Keratinocyte (primary cell): ENCODE measurements at regions not wholly inside any gene's neighbourhood (a gene's known extent, or its start where the extent isn't known, plus 50 kb on each side); places are given as distances from the start of the nearest gene placed in this dataset.

Source experiments
- DNase-seq: peaks from one replicate; pipeline ENCODE4 v3.0.0-alpha.2; 2011; ENCODE audit warnings: low read depth, missing footprints, low spot score
- FAIRE-seq: peaks from 2 replicates; lab custom pipeline; 2011; peaks lifted over from hg19 to GRCh38; lab: Jason Lieb, UNC
- H2AFZ ChIP-seq: 2 replicates; pipeline ENCODE4 v1.6.0; 2012; ENCODE audit warnings: low read length, control low read depth, inconsistent platforms; ENCODE audit not compliant: control insufficient read depth
- H3K27ac ChIP-seq: 2 replicates; pipeline ENCODE4 v1.5.1; 2011; ENCODE audit warnings: low read length; ENCODE audit not compliant: control insufficient read depth, insufficient read depth
- H3K27me3 ChIP-seq: 3 replicates; pipeline ENCODE4 v1.6.0; 2011; ENCODE audit warnings: low read length; ENCODE audit not compliant: control insufficient read depth, insufficient read depth; ENCODE audit errors: extremely low read depth
- H3K36me3 ChIP-seq, 2 experiments: 2 replicates in 1 of 2; 3 replicates in 1 of 2; pipeline ENCODE4 v1.5.1; 2011; ENCODE audit warnings: low read length in 2 of 2, mild to moderate bottlenecking in 1 of 2; ENCODE audit not compliant: control insufficient read depth in 2 of 2, insufficient read depth in 2 of 2; ENCODE audit errors: extremely low read depth in 1 of 2
- H3K4me1 ChIP-seq: 3 replicates; pipeline ENCODE4 v1.5.1; 2011; ENCODE audit warnings: low read length; ENCODE audit not compliant: control insufficient read depth, insufficient read depth; ENCODE audit errors: extremely low read depth
- H3K4me2 ChIP-seq: 3 replicates; pipeline ENCODE4 v1.6.0; 2011; ENCODE audit warnings: low read depth, low read length; ENCODE audit not compliant: control insufficient read depth, insufficient read depth; ENCODE audit errors: extremely low read depth
- H3K4me3 ChIP-seq, 3 experiments: fragments of 200-600 bp in 1 of 3; sonication (generic) in 1 of 3; 2 replicates in 2 of 3; 3 replicates in 1 of 3; pipeline ENCODE4 v1.5.1; 2011 to 2016; ENCODE audit warnings: low read length in 3 of 3, mild to moderate bottlenecking in 3 of 3, control low read depth in 2 of 3, inconsistent platforms in 1 of 3, low read depth in 1 of 3, mixed read lengths in 1 of 3, mixed run types in 1 of 3, moderate library complexity in 1 of 3; ENCODE audit not compliant: control insufficient read depth in 2 of 3, insufficient read depth in 2 of 3; ENCODE audit errors: extremely low read depth in 1 of 3
- H3K79me2 ChIP-seq: 2 replicates; pipeline ENCODE4 v1.6.0; 2012; ENCODE audit warnings: low read length; ENCODE audit not compliant: control insufficient read depth, insufficient read depth
- H3K9ac ChIP-seq: 3 replicates; pipeline ENCODE4 v1.6.0; 2011; ENCODE audit warnings: low read length; ENCODE audit not compliant: control insufficient read depth, insufficient read depth; ENCODE audit errors: extremely low read depth
- H3K9me1 ChIP-seq: 3 replicates; pipeline ENCODE4 v1.6.0; 2011; ENCODE audit warnings: low read length; ENCODE audit not compliant: control insufficient read depth, insufficient read depth; ENCODE audit errors: extremely low read depth
- H3K9me3 ChIP-seq: 2 replicates; pipeline ENCODE4 v1.5.1; 2012; ENCODE audit warnings: low read depth, low read length; ENCODE audit not compliant: control insufficient read depth
- H4K20me1 ChIP-seq: 3 replicates; pipeline ENCODE4 v1.6.0; 2011; ENCODE audit warnings: low read length; ENCODE audit not compliant: control insufficient read depth, insufficient read depth; ENCODE audit errors: extremely low read depth
- CTCF ChIP-seq, 3 experiments: IDR thresholded peaks in 1 of 3; conservative IDR thresholded peaks in 1 of 3; optimal IDR thresholded peaks in 1 of 3; 2 replicates in 2 of 3; 3 replicates in 1 of 3; pipeline versions ENCODE3 to v1.5.1; 2011; ENCODE audit warnings: low read length in 3 of 3, mild to moderate bottlenecking in 3 of 3, moderate library complexity in 2 of 3, control low read depth in 1 of 3, inconsistent platforms in 1 of 3; ENCODE audit not compliant: insufficient read depth in 2 of 3; ENCODE audit errors: extremely low read depth in 1 of 3
- EZH2 ChIP-seq: IDR thresholded peaks from one replicate; pipeline ENCODE4 v1.6.1; 2012; ENCODE audit warnings: inconsistent platforms, mild to moderate bottlenecking, low read length, moderate library complexity
- dilution Hi-C: fragments of 300-500 bp; cut with MboI; formaldehyde crosslinking; loops from one replicate; pipeline ENCODE4 v1.7.0; 2020; ENCODE audit warnings: low sequenced_read_pairs; ENCODE audit not compliant: extremely low pct_ligation_motif_present

- H3K9ac ChIP-seq, result no peak overlapping the region
- H3K9me3 ChIP-seq, result no peaks in the 10 kb centered on the region
- DNase-seq (no peak), FAIRE-seq (no peak)
- H3K27me3 ChIP-seq, result no peaks in the 10 kb centered on the region
- no peaks in the 10 kb centered on the region for H4K20me1 ChIP-seq
- H3K36me3 ChIP-seq, result no peaks in the 10 kb centered on the region
- no peaks in the 10 kb centered on the region for H3K9me1 ChIP-seq
- H3K79me2 ChIP-seq, result no peaks in the 10 kb centered on the region
- no peak overlapping the region for H3K27ac ChIP-seq
- no peak overlapping the region for H3K4me2 ChIP-seq
- H3K4me3 ChIP-seq, result no peak overlapping the region
- no peak overlapping the region for H2AFZ ChIP-seq
- H3K4me1 ChIP-seq, result no peaks in the 10 kb centered on the region
- TF ChIP-seq EZH2, result no peak
- TF ChIP-seq CTCF (optimal IDR thresholded peaks at IDR 0.05 in 1 of 3, IDR thresholded peaks at IDR 0.05 in 1 of 3, conservative IDR thresholded peaks at IDR 0.05 in 1 of 3; ENCODE audit: extremely low read depth in 1 of 3, insufficient read depth in 2 of 3, low read length in 3 of 3), result no peak
- dilution Hi-C loops, result no loop called here
Measured at GRCh38 chr14:96959992-96960391, 162.8 kb downstream of the VRK1 start.

- no peaks in the 10 kb centered on the region for H3K27me3 ChIP-seq
- H3K4me3 ChIP-seq, result no peak overlapping the region
- no peak overlapping the region for H3K27ac ChIP-seq
- TF ChIP-seq CTCF (optimal IDR thresholded peaks at IDR 0.05 in 1 of 3, IDR thresholded peaks at IDR 0.05 in 1 of 3, conservative IDR thresholded peaks at IDR 0.05 in 1 of 3; ENCODE audit: extremely low read depth in 1 of 3, insufficient read depth in 2 of 3, low read length in 3 of 3) (no peak), EZH2 (no peak)
- no peak overlapping the region for H3K4me2 ChIP-seq
- H3K79me2 ChIP-seq, result no peaks in the 10 kb centered on the region
- H2AFZ ChIP-seq, result no peak overlapping the region
- no peak for DNase-seq
- H3K9me3 ChIP-seq, result no peaks in the 10 kb centered on the region
- no peaks in the 10 kb centered on the region for H3K36me3 ChIP-seq
- no peak overlapping the region for H3K9ac ChIP-seq
- dilution Hi-C loops, result no loop called here
- no peak for FAIRE-seq
- no peaks in the 10 kb centered on the region for H4K20me1 ChIP-seq
- H3K9me1 ChIP-seq, result no peaks in the 10 kb centered on the region
- H3K4me1 ChIP-seq, result no peaks in the 10 kb centered on the region
Measured at GRCh38 chr14:96960598-96961116, 163.5 kb downstream of the VRK1 start.
